H4 (cell line): ENCODE measurements at regions not wholly inside any gene's neighbourhood (a gene's known extent, or its start where the extent isn't known, plus 50 kb on each side); places are given as distances from the start of the nearest gene placed in this dataset.

ENCODE experiments used
- DNase-seq: peaks from one replicate; pipeline ENCODE4 v3.0.0-alpha.2; 2015; ENCODE audit warnings: low spot score

GRCh38 chr16:54482892-54483574 is 196.4 kb upstream of the IRX3 start:
- DNase-seq, result no peak

GRCh38 chr16:54480429-54480828 is 193.8 kb upstream of the IRX3 start:
- no peak for DNase-seq

DNA sequence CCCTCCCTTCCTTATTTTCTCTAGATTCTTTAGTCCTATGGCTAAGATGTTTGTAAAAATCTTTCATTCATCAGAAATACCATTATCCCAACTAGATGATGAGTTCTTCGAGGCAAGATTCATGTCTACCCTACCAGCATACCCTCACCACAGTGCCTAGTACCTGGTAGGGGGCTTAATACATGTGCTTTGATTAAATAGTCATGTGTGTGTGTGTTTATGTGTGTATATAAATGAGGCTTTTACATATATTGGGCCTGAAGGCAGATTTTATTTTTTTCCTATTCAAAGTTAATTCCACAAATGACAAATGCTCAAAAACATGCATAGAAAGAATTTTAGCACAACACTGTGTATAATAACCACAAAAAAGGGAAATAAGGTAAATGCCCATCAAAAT is 193.0 kb upstream of the IRX3 start:
- DNase-seq, result no peak

DNA sequence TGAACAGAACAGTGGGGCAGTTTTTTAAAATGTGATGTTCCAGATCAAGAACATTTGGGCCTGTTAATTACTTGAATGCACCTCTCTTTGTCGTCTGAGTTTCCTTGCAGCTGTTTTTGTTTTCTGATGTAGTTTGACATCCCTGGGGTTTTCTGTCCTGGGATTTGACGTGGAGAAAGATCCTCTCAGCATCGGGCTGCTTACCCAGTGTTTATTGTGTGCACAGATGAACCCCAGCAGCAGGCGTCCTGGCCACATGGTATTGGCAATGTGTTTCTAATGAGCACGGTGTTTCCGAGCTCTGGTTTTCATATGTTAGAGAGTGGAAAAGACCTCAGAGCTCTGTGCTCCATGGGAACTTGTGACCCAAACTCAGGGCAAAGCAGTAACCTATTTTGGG is 191.1 kb upstream of the IRX3 start:
- DNase-seq, result no peak

DNA sequence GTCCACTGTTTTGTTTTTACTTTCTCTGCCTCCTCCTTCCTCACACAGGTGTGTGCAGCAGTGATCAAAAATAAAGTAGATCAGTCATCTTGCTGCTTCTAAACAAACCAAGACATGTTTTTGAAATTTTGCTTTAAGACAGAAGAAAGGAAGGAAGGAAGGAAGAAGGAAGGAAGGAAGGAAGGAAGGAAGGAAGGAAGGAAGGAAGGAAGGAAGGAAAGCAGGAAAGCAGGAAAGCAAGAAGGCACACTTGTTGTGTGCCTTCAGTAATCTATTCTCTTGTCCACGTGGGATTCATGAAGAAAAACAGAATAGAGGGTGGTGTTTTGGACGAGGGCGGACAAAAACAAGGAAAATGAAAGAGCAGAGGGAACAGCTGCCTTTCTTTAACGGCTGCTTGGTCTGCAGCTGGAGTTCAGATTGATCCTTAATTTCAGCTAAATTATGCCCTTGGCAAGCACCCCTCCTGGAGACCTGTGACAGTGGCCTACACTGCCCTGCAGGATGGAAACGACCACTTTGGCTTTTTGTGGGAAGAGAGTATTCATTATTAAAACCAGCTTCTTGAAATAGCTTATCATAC is 188.5 kb upstream of the IRX3 start:
- DNase-seq, result no peak

DNA sequence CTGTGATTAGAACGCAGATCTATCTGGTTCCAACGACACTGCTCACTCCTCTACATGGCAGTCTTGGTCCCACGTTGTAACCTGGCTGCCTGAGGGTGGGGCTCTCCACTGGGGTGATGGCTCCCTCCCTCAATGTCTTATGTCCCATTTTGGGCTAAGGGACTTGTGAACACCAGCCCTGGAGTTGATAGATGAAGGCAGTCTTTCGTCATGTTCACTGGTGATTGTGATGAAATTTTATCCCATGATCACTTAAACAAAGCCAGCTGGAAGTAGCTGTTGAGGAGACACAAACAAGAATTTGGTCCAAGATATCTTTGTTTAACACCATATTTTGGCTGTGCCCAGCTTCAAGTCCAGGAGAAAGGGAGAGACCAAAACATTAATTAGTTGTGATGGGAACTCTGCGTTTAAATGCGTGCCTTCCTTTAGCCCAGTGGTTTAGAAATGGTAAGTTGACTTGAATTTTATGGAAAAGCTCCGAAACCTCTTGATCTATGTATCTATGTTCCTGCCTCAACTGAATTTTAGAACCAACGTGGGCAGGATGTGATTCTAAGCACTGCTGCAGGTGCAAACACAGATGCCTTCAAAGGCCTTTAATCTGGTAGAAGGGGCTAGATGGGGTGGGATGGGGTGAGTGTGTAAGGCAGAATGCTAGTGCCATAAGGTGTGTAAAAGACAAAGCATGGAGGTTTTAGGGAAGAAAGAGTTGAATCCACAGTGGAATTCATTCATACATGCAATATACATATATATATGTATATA is 186.8 kb upstream of the IRX3 start:
- no peak for DNase-seq

GRCh38 chr16:54467398-54467797 is 180.8 kb upstream of the IRX3 start:
- DNase-seq, result no peak

GRCh38 chr16:54466233-54466632 is 179.6 kb upstream of the IRX3 start:
- DNase-seq, result no peak

DNA sequence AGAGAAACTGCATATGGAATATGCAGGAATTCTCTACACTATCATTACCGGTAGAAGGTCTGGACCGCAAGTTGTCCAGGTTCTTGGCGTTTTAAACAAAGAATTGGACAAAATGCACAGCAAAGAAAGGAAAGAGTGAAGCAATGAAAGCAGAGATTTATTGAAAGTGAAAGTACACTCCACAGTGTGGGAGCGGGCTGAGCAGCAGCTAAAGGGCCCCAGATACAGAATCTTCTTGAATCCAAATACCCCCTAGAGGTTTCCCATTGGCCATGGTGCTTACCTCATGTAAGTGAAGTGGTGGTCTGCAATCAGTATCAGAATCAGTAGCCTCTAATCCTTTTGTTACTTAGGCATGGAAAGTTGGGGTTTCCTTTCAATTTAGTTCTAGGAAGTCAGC is 178.5 kb upstream of the IRX3 start:
- no peak for DNase-seq

- DNase-seq, result no peak
Measured at GRCh38 chr16:54462771-54463170, 176.2 kb upstream of the IRX3 start.

- no peak for DNase-seq
Measured at GRCh38 chr16:54462151-54462651, 175.6 kb upstream of the IRX3 start.

- DNase-seq, result no peak
Measured at GRCh38 chr16:54460263-54460860, 173.8 kb upstream of the IRX3 start.

DNA sequence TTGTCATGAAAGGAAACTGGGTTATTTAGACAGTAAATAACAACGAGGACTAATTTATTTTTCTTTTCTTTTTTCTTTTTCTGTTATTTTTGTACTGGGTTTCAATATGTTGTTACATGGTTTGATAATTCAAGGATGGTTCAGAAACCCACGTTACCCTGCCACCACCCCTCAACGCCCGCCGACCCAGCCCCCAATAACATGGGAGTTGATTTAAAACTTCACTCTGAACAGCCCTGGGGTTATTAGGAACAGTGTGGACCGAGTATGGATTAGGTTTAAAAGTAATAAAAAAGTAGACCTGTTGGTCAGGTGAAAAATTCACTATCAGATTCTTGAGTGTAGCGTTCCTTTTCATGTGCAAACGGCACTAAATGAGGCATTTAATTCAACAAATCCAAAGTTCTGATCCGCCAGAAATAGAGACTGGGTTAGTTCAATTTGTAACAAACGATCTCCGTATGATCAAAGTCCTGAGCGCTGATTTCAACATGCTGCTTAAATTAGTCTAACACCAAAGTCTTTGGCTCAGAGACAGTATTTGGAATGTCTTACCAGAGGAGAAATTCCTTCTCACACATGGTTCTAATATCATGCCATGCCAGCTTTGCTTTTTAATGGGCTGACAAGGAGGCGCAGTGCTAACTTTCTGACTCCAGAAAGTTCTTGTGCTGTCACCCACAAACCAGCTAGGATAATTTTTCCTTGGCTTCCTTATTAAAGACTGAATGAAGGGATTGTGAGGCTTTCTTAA is 173.1 kb upstream of the IRX3 start:
- no peak for DNase-seq

GRCh38 chr16:54458923-54459322 is 172.3 kb upstream of the IRX3 start:
- no peak for DNase-seq

DNA sequence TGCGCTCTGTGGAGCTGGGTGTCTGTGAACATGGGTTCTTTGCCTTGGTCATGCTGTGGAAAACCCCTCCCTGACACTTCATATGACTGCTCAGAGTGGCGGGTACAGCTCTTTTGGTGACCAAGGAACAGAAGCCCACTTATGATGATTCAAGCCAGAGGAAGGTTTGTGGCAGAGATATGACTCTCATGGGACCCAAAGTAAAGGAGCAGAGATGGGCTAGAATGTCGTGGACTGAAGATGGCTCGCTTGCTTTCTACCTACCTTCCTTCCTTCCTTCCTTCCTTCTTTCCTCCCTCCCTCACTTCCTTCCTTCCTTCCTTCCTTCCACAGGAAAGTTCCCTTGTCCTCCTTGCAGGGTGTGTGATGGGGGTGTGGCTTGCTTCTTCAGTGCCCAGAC is 169.7 kb upstream of the IRX3 start:
- no peak for DNase-seq

GRCh38 chr16:54455030-54455725 is 168.6 kb upstream of the IRX3 start:
- no peak for DNase-seq

DNA sequence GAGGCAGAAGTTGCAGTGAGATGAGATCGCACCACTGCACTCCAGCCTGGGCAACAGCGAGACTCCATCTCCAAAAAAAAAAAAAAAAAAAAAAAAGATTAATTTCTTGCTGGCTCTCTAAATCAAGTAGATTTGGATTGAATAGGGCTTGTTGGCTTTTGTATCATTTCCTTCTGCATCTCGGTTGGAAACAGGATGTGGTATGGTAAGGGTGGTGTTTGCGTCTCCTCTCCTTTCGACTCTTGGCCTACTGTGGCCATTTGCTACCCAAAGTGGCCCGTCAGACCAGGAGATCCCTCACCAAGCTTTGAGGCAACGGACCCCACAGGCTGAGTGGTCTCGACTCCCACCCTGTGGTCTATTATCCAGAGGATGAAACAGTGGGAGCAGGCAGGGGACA is 168.0 kb upstream of the IRX3 start:
- no peak for DNase-seq

GRCh38 chr16:54453871-54454270 is 167.3 kb upstream of the IRX3 start:
- no peak for DNase-seq

DNA sequence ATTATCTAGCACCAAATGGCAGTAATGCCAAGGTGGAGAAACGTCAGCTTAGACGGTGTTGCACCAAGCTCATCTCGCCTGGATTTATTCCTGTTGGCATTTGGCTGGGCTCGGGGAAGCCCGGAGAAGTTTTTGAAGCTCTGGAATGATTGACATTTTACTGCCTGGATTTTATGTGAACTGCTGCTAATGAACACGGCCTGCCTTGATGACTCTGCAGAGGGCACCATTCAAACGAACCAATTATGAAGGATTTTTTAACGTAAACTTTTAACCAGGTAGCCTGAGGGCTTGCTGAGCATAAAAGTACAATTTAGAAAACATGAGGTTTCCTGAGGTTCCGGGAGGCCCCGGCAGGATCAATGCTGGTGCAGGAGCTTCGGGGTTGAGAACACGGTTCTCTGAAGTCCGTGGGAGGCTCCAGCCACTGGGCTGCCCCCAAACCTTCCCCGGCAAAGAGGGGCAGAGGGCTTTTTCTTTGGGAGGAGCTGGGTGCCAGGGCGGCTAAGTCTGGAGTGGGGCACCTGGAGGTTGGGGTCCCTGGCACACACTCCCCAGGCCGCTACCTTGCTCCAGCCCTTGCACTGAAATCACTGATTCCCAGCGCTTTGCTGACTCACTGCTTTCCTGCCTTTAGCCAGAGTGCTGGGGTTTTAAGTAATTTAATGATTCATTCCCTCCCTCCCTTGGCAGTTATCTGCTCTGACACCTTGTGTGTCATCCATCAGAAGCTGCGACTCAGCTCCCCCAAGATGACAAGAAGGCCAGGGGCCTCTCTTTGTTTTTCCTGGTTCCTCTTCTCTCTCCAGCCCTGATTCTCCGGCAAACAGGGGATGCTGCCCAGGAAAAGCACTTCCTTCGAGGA is 161.2 kb upstream of the IRX3 start:
- DNase-seq, result peak; percentile 70

GRCh38 chr16:54446639-54447038 is 160.1 kb upstream of the IRX3 start:
- peak; percentile 83 for DNase-seq
